Amniotic stem cell (primary cell): ENCODE measurements at regions not wholly inside any gene's neighbourhood (a gene's known extent, or its start where the extent isn't known, plus 50 kb on each side); places are given as distances from the start of the nearest gene placed in this dataset.
A peak's percentile ranks its signal among the peaks of the same experiment; 100 is the strongest.
"Not testable (repeated sequence)": the region's sequence is repeated elsewhere in the genome, so short reads cannot be mapped to it uniquely, and the experiment has no call there.

Experiments used
- DNase-seq: peaks from one replicate; lab custom pipeline; 2025; lab: John Stamatoyannopoulos, UW

DNA sequence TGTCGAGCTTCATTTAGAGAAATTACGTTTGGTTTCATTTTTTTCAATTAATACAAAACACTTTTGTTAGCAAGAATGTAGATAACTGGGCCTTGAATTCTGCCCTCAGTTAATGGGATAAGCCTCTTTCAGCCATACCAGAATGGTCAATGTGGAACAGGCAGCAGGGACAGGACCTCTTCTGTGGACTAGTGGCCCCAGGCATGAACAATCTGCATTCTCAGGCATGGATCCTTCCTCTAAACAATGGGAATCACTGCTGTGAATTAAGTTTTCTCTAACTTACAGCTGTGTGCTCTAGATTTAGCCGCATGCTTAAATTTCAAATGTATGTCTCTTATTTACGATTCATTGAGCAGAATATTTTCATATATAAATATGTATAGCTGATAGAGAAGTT lies 237.7 kb upstream of the PRKCQ start:
- DNase-seq, result no peak

GRCh38 chr10:6815346-6815745 lies 235.3 kb upstream of the PRKCQ start:
- DNase-seq, result no peak

DNA sequence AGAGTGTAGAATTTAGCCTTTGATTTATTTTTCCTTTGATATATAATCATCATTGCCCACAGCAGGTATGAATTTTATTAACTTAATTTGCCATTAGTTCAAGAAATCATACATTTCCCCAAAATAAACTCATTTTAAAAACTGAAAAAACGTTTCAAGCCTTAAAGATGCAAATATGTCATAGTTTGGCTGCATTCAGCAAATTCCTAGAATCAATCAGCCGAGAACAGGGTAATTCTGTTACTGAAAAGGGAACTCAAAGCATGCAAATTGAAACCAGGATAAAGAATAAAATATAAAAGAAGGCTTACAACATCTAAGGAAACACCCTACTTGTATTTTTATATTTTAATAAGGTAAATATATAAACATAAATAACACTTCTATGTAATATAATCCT lies 233.8 kb upstream of the PRKCQ start:
- no peak for DNase-seq

DNA sequence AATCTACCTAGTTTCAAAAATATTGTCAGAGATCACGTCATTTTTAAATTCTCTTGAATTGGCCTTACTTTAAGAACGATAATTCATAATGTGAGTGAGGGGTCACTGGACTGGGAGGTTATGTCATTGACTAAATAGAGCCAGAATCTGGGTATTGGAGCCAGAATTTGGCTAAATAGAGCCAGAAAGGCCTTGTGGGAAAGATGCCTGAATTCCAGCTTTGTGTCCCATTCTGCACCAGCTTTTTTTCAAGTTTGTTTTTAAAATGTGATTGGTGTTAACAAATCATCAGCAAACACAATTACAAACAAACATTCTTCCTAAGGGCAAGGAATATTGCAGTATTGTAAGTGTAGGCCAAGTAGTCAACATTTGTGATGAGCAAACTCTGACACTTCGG lies 233.2 kb upstream of the PRKCQ start:
- no peak for DNase-seq

- DNase-seq, result no peak
Measured at GRCh38 chr10:6811153-6811552, 231.1 kb upstream of the PRKCQ start.

- DNase-seq, result no peak
Measured at GRCh38 chr10:6803427-6803783, 223.3 kb upstream of the PRKCQ start.

- no peak for DNase-seq
Measured at GRCh38 chr10:6802759-6803426, 222.8 kb upstream of the PRKCQ start.

- no peak for DNase-seq
Measured at GRCh38 chr10:6796231-6796630, 216.2 kb upstream of the PRKCQ start.

DNA sequence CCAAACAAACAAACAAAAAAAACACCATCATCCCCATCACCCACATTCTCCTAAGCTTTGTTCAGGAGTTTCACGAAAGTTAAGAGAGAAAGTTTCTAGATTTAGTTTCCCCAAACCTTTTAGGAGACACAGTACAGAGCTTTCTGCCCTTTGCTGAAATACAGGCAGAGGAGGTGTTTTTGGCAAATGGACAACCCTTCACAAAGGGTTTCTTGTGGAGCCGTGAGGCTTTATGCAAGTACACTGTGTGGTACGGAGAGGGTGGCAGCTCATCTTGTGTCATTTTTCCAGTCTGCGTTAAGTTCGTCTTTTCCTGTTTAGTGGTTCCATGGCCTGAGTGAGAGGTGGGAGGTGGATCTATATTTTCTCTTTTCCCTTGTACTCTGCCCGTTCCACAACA lies 215.5 kb upstream of the PRKCQ start:
- DNase-seq, result no peak

- not testable (repeated sequence) for DNase-seq
Measured at GRCh38 chr10:6794841-6795240, 214.8 kb upstream of the PRKCQ start.

DNA sequence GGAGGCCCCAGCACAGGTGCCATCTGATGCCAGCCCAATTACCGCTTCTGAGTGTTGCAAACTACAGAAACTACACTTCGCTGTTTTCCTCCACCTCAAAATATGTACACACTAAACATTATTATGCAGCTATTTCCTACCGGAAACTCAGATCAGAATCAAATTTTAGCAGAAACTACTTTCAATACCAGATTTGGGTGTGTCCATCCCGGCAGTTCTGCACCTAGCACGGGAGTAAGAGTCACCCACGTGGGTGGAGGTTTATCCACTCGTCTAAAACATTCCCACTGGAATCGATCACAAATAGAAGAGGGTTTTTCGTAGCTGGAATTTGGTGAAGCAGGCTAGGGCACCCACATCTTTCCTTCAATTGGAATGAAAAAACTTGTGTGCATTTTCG lies 214.4 kb upstream of the PRKCQ start:
- no peak for DNase-seq

GRCh38 chr10:6788731-6789130 lies 208.7 kb upstream of the PRKCQ start:
- DNase-seq, result no peak

DNA sequence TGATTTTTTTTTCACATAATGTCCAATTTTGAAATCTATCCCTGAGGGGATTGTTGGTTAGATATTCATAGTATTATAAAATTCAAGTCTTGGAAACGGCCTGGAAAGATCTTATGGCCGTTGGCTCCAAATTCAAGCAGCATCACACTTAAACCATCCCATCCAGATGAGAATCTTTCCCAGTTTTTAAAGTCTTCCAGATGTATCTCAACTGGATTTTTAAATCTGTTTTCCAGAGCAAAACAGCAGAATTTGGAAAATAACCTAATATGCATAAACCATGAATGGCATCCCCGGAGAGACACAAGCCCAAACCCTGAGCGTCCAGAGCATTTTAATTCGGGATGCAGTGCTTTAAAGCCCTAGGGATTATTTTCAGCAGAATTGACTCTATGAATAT lies 208.2 kb upstream of the PRKCQ start:
- no peak for DNase-seq

GRCh38 chr10:6787718-6788117 lies 207.6 kb upstream of the PRKCQ start:
- DNase-seq, result no peak

GRCh38 chr10:6787091-6787490 lies 207.0 kb upstream of the PRKCQ start:
- no peak for DNase-seq

- peak; percentile 59 for DNase-seq
Measured at GRCh38 chr10:6786579-6787031, 206.5 kb upstream of the PRKCQ start.

DNA sequence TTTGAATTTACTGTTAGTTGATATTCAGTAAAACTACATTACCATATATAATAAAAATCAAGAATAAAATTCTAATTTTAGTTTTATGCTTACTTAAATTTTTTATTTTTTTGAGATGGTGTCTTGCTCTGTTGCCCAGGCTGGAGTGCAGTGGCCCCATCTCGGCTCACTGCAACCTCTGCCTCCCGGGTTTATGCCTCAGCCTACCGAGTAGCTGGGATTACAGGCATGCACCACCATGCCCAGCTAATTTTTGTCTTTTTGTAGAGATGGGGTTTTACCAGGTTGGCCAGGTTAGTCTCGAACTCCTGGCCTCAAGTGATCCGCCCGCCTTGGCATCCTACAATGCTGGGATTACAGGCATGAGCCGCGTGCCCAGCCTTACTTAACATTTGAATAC lies 204.4 kb upstream of the PRKCQ start:
- not testable (repeated sequence) for DNase-seq

DNA sequence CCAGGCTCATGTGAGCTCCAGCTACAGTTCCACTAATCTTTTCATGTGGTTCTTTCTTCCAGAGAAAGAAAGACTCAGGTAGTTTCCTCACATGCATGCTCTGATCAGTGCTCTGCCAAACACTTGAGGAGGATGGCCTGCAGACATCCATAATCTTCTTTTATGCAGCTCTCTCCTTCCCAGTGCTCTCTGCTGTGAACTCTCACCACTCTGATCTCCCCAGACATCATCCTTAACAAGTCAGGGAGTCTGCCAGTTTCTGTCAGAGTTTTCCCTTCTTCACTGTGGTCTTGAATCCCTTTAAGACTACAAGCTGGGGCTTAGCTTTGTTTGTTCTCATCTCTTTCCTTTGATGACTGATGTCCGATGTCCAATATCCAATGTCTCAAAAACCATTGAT lies 203.4 kb upstream of the PRKCQ start:
- no peak for DNase-seq

GRCh38 chr10:6782378-6782777 lies 202.3 kb upstream of the PRKCQ start:
- no peak for DNase-seq

DNA sequence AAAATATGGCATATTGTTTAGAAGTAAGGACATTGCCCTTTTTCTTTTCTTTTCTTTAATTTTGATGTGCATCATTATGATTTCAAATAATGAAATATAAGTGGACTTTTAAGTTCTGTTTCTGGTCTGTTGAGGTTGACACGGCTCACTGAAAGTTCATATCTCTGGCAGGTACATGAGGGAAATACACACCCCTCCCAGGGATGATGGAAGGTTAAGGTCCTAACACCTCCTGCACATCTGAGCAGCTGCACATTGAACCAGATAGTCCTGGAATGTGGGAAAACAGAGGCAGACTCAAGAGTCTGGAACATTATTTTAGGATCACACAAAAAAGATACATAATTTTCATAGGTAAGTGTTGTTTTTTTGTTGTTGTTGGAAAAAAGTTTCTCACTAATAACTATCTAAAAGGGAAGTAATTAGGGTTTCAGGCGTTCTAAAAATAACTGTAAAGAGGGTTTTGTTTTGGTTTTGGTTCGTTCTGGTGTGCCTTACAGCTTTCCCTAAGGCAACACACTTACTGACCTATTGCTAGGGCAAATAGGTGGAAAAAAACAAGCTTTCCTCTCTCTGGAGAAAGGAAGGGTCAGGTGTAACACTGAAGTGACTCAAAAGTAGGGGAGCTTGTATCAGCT lies 201.2 kb upstream of the PRKCQ start:
- DNase-seq, result no peak

- no peak for DNase-seq
Measured at GRCh38 chr10:6780008-6780677, 200.1 kb upstream of the PRKCQ start.

- peak; percentile 94 for DNase-seq
Measured at GRCh38 chr10:6778992-6779701, 199.1 kb upstream of the PRKCQ start.

GRCh38 chr10:6776170-6776569 lies 196.1 kb upstream of the PRKCQ start:
- DNase-seq, result no peak
